NCI-H510A (cell line): ENCODE measurements at regions not wholly inside any gene's neighbourhood (a gene's known extent, or its start where the extent isn't known, plus 50 kb on each side); places are given as distances from the start of the nearest gene placed in this dataset.

Experiments
- DNase-seq: peaks from one replicate; lab custom pipeline; 2025; lab: John Stamatoyannopoulos, UW

GRCh38 chr13:64074971-64075474 is 2659.4 kb upstream of the PCDH20 start:
- no peak for DNase-seq

- DNase-seq, result no peak
These were observed 2657.6 kb upstream of the PCDH20 start for GRCh38 chr13:64073203-64073602.

- DNase-seq, result no peak
These were observed 2655.7 kb upstream of the PCDH20 start for GRCh38 chr13:64071352-64071751.

DNA sequence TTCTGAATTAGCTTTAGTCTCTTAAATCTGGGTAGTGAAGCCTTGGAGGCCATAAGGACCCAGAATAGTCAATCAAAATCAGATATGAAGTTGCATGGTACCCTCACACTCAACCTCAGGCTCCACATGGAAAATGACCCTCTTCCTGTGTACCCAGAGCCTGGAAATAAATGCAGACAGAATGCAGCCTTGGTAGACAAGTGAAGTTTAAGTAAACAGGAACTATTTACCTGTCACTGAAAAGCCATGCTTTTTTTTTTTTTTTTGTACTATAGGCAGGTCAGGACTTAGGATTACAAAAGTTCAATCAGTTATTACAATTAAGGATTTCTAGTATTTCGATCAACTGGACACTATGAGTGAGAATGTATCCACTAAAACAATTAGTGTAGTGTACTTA is 2654.2 kb upstream of the PCDH20 start:
- no peak for DNase-seq

DNA sequence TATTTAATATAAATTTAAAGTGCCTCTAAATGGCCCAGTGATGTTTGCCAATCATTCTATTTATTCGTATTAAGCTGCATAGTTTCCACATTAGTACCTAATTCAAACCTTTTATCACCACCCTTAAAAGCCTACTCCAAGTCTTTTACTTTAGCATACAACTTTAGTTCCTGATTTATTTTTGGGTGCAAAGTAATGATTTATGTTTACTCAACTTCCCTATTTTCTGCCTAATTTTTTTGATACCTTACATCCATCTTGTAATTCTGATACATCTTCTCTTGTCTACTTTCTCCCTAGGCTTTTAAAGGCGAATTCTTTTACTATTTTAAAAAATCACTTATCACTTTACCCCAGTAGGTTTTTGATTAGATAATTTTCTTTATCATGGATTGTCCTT is 2651.1 kb upstream of the PCDH20 start:
- DNase-seq, result no peak

DNA sequence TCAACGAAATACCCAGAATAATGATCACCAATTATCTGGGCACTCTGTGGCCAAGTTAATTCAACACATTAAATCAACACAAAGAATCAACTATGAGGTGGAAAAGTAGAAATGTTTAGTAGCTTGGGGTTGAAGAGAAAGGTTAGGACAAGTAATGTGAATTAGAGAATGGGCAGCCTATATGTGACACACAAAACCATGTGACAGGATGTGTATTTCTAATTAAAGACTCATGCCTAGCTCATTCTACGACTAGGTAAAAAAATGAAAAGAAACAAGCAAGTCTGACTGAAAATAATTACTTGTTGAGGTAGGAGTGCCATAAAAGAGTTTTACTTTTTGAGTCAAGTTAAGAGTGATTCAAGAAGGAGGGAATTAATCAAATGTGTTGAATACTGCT is 2646.0 kb upstream of the PCDH20 start:
- no peak for DNase-seq

- DNase-seq, result no peak
These were observed 2641.8 kb upstream of the PCDH20 start for GRCh38 chr13:64057372-64058020.

- no peak for DNase-seq
These were observed 2638.7 kb upstream of the PCDH20 start for GRCh38 chr13:64054321-64054720.

GRCh38 chr13:64052521-64052920 is 2636.9 kb upstream of the PCDH20 start:
- DNase-seq, result no peak

GRCh38 chr13:64051278-64051677 is 2635.6 kb upstream of the PCDH20 start:
- no peak for DNase-seq

- DNase-seq, result no peak
These were observed 2625.6 kb upstream of the PCDH20 start for GRCh38 chr13:64041296-64041695.

GRCh38 chr13:64033921-64034320 is 2618.3 kb upstream of the PCDH20 start:
- no peak for DNase-seq

- no peak for DNase-seq
These were observed 2613.9 kb upstream of the PCDH20 start for GRCh38 chr13:64029343-64030093.

- no peak for DNase-seq
These were observed 2612.9 kb upstream of the PCDH20 start for GRCh38 chr13:64028551-64028950.

- DNase-seq, result no peak
These were observed 2604.5 kb upstream of the PCDH20 start for GRCh38 chr13:64020126-64020525.

DNA sequence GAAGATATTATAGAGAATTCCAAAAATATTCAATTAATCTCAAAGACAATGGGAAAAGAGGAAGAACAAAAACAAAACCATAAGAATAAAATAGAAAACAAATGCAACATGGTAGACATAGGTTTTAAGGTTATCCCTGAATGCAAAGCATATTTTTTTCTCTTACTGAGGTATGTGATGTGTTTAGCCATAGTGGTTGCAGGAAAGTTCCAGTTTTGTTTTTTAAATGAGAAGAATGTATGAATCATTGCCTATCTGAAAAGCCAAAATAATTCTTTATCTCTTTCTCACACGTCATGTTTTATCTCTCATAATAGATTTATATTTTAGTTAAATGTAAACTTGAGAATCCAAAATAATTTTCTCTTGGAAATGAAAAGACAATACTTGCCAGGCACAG is 2591.7 kb upstream of the PCDH20 start:
- DNase-seq, result no peak

DNA sequence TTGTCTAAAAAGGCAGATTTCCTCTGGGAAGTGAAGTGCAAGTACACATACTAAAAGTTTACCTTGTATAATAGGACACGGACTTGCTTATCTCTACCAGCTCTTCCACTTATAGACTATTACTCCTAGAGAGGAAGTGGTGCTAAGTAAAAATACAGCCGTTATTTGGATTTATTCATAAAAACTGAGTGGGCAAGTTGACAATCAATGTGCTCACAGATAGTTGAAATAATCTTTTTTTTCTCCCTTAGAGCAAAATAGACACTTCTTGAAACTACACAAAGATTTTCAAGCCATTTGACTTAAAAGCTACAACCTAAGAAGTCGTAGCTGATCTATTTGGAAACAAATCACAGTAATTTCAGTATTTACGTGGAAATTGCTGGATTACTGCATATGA is 2584.7 kb upstream of the PCDH20 start:
- DNase-seq, result no peak

DNA sequence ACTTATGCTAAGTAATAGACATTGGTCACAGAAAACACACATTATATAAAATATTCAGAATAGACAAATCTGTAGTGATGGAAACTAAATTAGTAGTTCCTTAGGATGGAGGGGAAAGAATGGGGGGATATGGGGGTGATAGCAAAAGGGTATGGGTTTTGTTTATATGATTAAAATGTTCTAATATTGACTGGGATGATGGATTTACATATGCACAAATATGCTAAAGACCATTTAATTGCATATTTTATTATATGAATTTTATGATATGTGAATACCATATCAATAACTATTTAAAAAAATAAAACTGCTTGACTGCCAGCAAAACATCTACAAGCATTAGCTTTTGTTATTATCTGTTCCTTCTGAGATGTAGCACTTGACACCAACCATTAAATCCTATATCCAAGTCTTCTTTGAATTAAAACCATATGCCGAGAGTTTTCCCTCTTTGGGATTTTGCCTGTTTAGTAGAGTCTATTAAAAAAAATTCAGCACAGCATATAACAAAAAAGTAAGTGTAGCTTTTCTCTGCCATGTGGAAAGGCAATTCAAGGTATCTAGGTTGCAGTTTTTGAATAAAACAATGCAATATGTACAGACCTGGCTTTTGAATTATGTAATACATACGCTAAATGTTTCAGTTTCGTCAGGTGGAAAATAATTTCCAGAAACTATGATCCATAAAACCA is 2584.1 kb upstream of the PCDH20 start:
- DNase-seq, result no peak

DNA sequence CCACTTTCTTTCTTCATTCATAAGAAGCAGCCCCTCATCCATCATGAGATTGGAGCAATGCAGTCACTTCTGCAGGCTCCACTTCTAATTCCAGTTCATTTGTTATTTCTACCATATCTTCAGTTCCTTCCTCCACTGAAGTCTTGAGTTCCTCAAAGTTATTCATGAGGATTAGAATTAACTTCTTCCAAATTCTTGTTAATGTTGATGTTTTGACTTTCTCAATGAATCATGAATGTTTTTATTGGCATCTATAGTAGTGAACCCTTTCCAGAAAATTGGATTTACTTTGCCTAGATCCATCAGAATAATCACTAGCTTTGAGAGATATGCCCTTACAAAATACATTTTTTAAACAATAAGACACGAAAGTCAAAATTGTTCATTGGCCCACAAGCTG is 2567.7 kb upstream of the PCDH20 start:
- no peak for DNase-seq

DNA sequence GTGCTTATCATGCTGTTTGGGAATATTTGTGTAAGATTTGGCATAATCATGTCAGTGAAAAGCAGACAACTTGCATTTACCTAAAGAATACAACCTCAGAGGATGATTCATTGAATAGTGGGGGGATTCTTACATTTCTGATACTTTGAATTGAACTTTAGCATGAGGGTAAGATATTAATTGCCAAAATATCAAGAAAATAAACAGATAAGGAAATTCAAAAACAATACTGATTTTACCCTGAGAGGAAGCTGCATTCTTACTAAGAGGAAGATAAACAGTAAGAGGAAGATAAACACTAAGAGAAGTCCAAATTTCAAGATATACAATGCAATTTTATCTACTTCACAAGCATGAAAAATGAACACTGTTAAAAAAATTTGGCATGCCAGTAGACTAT is 2564.3 kb upstream of the PCDH20 start:
- DNase-seq, result no peak

DNA sequence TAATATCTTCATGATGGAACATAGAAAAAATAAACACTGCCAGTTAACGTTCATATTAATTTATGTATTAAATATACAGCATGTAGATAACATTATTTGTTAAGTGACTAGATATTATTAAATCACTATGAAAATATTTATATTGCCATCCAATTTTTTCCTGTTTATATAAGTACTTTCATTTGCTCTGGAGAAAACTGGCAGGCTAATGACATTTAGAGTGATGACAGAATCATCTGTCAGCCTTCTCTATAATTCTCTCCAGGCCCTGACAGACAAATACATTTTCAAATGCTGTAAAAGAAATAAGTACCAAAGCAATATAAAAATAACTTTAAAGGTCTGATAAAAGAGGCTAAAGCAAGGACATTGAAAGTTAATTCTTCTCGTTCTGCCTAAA is 2556.7 kb upstream of the PCDH20 start:
- DNase-seq, result no peak

GRCh38 chr13:63954683-63955082 is 2539.0 kb upstream of the PCDH20 start:
- no peak for DNase-seq

DNA sequence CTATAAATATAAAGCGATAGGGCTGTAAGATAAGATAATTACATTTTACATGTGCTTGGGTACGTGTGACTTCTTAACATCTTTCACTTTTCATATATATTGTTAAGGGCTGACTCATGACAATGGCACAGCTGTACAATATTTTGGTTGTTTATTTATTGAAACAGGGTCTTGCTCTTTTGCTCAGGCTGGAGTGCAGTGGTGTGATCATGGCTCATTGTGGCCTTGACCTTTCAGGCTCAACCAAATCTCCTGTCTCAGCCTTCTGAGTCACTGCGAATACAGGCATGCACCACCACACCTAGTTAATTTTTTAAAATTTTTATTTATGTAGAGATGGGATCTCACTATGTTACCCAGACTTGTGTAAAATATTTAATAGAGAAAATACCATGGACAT is 2532.4 kb upstream of the PCDH20 start:
- no peak for DNase-seq
